Keratinocyte (primary cell): ENCODE measurements at regions not wholly inside any gene's neighbourhood (a gene's known extent, or its start where the extent isn't known, plus 50 kb on each side); places are given as distances from the start of the nearest gene placed in this dataset.

ENCODE experiments used
- DNase-seq: peaks from one replicate; pipeline ENCODE4 v3.0.0-alpha.2; 2011; ENCODE audit warnings: low read depth, missing footprints, low spot score
- FAIRE-seq: peaks from 2 replicates; lab custom pipeline; 2011; peaks lifted over from hg19 to GRCh38; lab: Jason Lieb, UNC
- H2AFZ ChIP-seq: 2 replicates; pipeline ENCODE4 v1.6.0; 2012; ENCODE audit warnings: low read length, control low read depth, inconsistent platforms; ENCODE audit not compliant: control insufficient read depth
- H3K27ac ChIP-seq: 2 replicates; pipeline ENCODE4 v1.5.1; 2011; ENCODE audit warnings: low read length; ENCODE audit not compliant: control insufficient read depth, insufficient read depth
- H3K27me3 ChIP-seq: 3 replicates; pipeline ENCODE4 v1.6.0; 2011; ENCODE audit warnings: low read length; ENCODE audit not compliant: control insufficient read depth, insufficient read depth; ENCODE audit errors: extremely low read depth
- H3K36me3 ChIP-seq, 2 experiments: 2 replicates in 1 of 2; 3 replicates in 1 of 2; pipeline ENCODE4 v1.5.1; 2011; ENCODE audit warnings: low read length in 2 of 2, mild to moderate bottlenecking in 1 of 2; ENCODE audit not compliant: control insufficient read depth in 2 of 2, insufficient read depth in 2 of 2; ENCODE audit errors: extremely low read depth in 1 of 2
- H3K4me1 ChIP-seq: 3 replicates; pipeline ENCODE4 v1.5.1; 2011; ENCODE audit warnings: low read length; ENCODE audit not compliant: control insufficient read depth, insufficient read depth; ENCODE audit errors: extremely low read depth
- H3K4me2 ChIP-seq: 3 replicates; pipeline ENCODE4 v1.6.0; 2011; ENCODE audit warnings: low read depth, low read length; ENCODE audit not compliant: control insufficient read depth, insufficient read depth; ENCODE audit errors: extremely low read depth
- H3K4me3 ChIP-seq, 3 experiments: fragments of 200-600 bp in 1 of 3; sonication (generic) in 1 of 3; 2 replicates in 2 of 3; 3 replicates in 1 of 3; pipeline ENCODE4 v1.5.1; 2011 to 2016; ENCODE audit warnings: low read length in 3 of 3, mild to moderate bottlenecking in 3 of 3, control low read depth in 2 of 3, inconsistent platforms in 1 of 3, low read depth in 1 of 3, mixed read lengths in 1 of 3, mixed run types in 1 of 3, moderate library complexity in 1 of 3; ENCODE audit not compliant: control insufficient read depth in 2 of 3, insufficient read depth in 2 of 3; ENCODE audit errors: extremely low read depth in 1 of 3
- H3K79me2 ChIP-seq: 2 replicates; pipeline ENCODE4 v1.6.0; 2012; ENCODE audit warnings: low read length; ENCODE audit not compliant: control insufficient read depth, insufficient read depth
- H3K9ac ChIP-seq: 3 replicates; pipeline ENCODE4 v1.6.0; 2011; ENCODE audit warnings: low read length; ENCODE audit not compliant: control insufficient read depth, insufficient read depth; ENCODE audit errors: extremely low read depth
- H3K9me1 ChIP-seq: 3 replicates; pipeline ENCODE4 v1.6.0; 2011; ENCODE audit warnings: low read length; ENCODE audit not compliant: control insufficient read depth, insufficient read depth; ENCODE audit errors: extremely low read depth
- H3K9me3 ChIP-seq: 2 replicates; pipeline ENCODE4 v1.5.1; 2012; ENCODE audit warnings: low read depth, low read length; ENCODE audit not compliant: control insufficient read depth
- H4K20me1 ChIP-seq: 3 replicates; pipeline ENCODE4 v1.6.0; 2011; ENCODE audit warnings: low read length; ENCODE audit not compliant: control insufficient read depth, insufficient read depth; ENCODE audit errors: extremely low read depth
- EZH2 ChIP-seq: IDR thresholded peaks from one replicate; pipeline ENCODE4 v1.6.1; 2012; ENCODE audit warnings: inconsistent platforms, mild to moderate bottlenecking, low read length, moderate library complexity
- dilution Hi-C: fragments of 300-500 bp; cut with MboI; formaldehyde crosslinking; loops from one replicate; pipeline ENCODE4 v1.7.0; 2020; ENCODE audit warnings: low sequenced_read_pairs; ENCODE audit not compliant: extremely low pct_ligation_motif_present
- TF ChIP-seq, protein P1 (sequence below), 3 experiments: IDR thresholded peaks in 1 of 3; conservative IDR thresholded peaks in 1 of 3; optimal IDR thresholded peaks in 1 of 3; 2 replicates in 2 of 3; 3 replicates in 1 of 3; pipeline versions ENCODE3 to v1.5.1; 2011; ENCODE audit warnings: low read length in 3 of 3, mild to moderate bottlenecking in 3 of 3, moderate library complexity in 2 of 3, control low read depth in 1 of 3, inconsistent platforms in 1 of 3; ENCODE audit not compliant: insufficient read depth in 2 of 3; ENCODE audit errors: extremely low read depth in 1 of 3

DNA sequence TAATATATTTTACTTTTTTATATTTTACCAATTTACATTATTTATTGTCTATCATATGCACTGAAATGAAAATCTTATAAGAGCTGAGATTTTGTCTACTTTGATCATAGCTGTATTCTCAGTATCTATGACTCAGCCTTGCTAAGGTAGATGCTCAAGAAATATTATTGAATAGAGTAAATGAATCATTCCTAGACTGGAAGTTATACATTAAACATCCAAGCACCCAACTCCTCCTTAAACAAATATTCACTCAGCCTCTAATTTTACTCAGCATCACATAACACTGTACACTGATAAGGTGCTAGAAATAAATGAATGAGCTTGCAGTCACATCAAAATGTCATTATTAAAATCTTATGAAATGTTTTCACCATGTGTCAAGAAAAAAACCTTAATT is 1424.9 kb downstream of the LRFN5 start:
- no peaks in the 10 kb centered on the region for H3K79me2 ChIP-seq
- H4K20me1 ChIP-seq = no peaks in the 10 kb centered on the region
- no peaks in the 10 kb centered on the region for H3K4me1 ChIP-seq
- no peaks in the 10 kb centered on the region for H3K27me3 ChIP-seq
- DNase-seq = no peak
- no peak overlapping the region for H3K4me2 ChIP-seq
- no peak overlapping the region for H2AFZ ChIP-seq
- TF ChIP-seq, protein P1, sequence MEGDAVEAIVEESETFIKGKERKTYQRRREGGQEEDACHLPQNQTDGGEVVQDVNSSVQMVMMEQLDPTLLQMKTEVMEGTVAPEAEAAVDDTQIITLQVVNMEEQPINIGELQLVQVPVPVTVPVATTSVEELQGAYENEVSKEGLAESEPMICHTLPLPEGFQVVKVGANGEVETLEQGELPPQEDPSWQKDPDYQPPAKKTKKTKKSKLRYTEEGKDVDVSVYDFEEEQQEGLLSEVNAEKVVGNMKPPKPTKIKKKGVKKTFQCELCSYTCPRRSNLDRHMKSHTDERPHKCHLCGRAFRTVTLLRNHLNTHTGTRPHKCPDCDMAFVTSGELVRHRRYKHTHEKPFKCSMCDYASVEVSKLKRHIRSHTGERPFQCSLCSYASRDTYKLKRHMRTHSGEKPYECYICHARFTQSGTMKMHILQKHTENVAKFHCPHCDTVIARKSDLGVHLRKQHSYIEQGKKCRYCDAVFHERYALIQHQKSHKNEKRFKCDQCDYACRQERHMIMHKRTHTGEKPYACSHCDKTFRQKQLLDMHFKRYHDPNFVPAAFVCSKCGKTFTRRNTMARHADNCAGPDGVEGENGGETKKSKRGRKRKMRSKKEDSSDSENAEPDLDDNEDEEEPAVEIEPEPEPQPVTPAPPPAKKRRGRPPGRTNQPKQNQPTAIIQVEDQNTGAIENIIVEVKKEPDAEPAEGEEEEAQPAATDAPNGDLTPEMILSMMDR (optimal IDR thresholded peaks at IDR 0.05 in 1 of 3, IDR thresholded peaks at IDR 0.05 in 1 of 3, conservative IDR thresholded peaks at IDR 0.05 in 1 of 3; ENCODE audit: extremely low read depth in 1 of 3, insufficient read depth in 2 of 3, low read length in 3 of 3) = no peak
- TF ChIP-seq EZH2 = no peak
- no peaks in the 10 kb centered on the region for H3K9me3 ChIP-seq
- dilution Hi-C loops = no loop called here
- FAIRE-seq = no peak
- H3K36me3 ChIP-seq = no peaks in the 10 kb centered on the region
- H3K27ac ChIP-seq = no peak overlapping the region
- H3K9me1 ChIP-seq = no peaks in the 10 kb centered on the region
- H3K9ac ChIP-seq = no peak overlapping the region
- H3K4me3 ChIP-seq = no peak overlapping the region

DNA sequence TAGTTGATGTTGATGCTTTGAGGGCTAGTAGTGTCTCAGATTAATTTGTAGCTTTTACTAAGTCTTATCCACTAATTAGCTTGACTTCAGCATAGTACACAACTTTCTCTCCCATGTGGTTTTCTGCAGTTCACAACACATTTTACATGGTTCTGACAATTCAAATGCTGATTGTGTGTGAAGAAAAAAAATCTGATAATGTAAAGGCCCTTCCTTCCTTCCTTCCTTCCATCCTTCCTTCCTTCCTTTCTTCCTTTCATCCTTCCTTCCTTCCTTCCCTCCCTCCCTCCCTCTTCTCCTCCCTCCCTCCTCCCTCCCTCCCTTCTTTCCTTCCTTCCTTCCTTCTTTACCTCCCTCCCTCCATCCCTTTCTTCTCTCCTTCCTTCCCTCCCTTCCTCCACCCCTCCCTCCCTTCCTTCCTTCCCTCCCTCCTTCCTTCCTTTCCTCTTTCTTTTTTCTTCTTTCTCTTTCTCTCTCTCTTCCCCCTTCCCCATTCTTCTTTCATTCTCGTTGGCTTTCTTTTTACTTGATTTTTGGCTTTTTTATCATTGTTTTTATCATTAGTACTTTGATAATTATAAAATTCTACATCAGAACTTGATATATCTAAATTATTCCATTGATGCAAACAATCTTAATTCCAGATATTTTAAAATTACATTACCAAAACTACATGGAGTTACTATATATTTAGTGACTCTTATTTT is 1415.6 kb downstream of the LRFN5 start:
- no peak overlapping the region for H3K27ac ChIP-seq
- TF ChIP-seq EZH2 = no peak
- TF ChIP-seq, protein P1 (optimal IDR thresholded peaks at IDR 0.05 in 1 of 3, IDR thresholded peaks at IDR 0.05 in 1 of 3, conservative IDR thresholded peaks at IDR 0.05 in 1 of 3; ENCODE audit: extremely low read depth in 1 of 3, insufficient read depth in 2 of 3, low read length in 3 of 3) = no peak
- H3K4me2 ChIP-seq = no peak overlapping the region
- no peak overlapping the region for H2AFZ ChIP-seq
- H3K4me3 ChIP-seq = no peak overlapping the region
- H3K36me3 ChIP-seq = no peaks in the 10 kb centered on the region
- H3K9me3 ChIP-seq = no peaks in the 10 kb centered on the region
- no peaks in the 10 kb centered on the region for H3K9me1 ChIP-seq
- no peak overlapping the region for H3K9ac ChIP-seq
- dilution Hi-C loops = no loop called here
- H4K20me1 ChIP-seq = no peaks in the 10 kb centered on the region
- FAIRE-seq = no peak
- no peaks in the 10 kb centered on the region for H3K4me1 ChIP-seq
- no peaks in the 10 kb centered on the region for H3K79me2 ChIP-seq
- no peak for DNase-seq
- H3K27me3 ChIP-seq = no peaks in the 10 kb centered on the region
